ENCODE measurements at regions not wholly inside any gene's neighbourhood (a gene's known extent, or its start where the extent isn't known, plus 50 kb on each side); places are given as distances from the start of the nearest gene placed in this dataset.

DNA sequence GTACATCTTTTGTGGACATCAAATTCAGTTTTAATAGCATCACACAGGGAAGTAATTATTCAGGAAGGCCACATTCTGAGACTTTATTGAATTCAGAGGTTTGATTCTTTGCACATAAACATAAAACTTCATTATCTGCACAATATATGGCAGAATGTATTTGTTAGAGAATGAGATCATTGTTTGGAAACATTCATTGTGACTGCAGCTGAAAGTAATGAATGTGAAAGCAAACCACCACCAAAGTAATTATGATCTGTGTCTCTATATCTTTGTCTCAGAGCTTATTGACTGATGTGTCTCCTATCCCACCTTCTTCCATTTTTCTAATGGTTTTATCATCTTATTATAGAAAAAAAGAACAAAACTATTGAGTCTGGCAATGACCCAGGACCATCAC lies 340.9 kb upstream of the PCDH15 start:
- no peaks in the 10 kb centered on the region for H3K27me3 ChIP-seq (ENCODE audit: control insufficient read depth in 3 of 3, insufficient read depth in 3 of 3, low read length in 3 of 3)
- H3K4me1 ChIP-seq (ENCODE audit: control insufficient read depth in 3 of 3, insufficient read depth in 3 of 3, low read length in 3 of 3): no peaks in the 10 kb centered on the region
- no peak overlapping the region for H3K4me3 ChIP-seq (ENCODE audit: low read length in 3 of 3)
- H3K9me3 ChIP-seq (ENCODE audit: control insufficient read depth in 3 of 3, low read length in 3 of 3): no peaks in the 10 kb centered on the region
- H3K27ac ChIP-seq (ENCODE audit: low read depth, low read length): no peak overlapping the region
- H3K9ac ChIP-seq (ENCODE audit: low read depth in 1 of 3, low read length in 3 of 3): no peak overlapping the region
- H3K36me3 ChIP-seq (ENCODE audit: control insufficient read depth in 3 of 3, insufficient read depth in 3 of 3, low read length in 3 of 3): no peaks in the 10 kb centered on the region

DNA sequence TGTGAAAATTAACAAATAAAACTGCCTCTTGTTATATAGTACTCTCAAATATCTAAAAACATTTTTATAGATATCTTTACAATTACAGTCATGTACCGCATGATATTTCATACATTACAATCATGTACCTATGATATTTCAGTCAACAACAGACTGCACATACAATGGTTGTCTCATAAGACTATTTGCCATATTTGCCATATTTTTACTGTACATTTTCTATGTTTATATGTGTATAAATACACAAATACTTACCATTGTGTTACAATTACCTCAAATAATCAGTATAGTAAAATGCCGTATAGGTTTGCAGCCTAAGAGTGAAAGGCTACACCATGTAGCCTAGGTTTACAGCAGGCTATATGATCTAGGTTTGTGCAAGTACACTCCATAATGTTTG lies 336.0 kb upstream of the PCDH15 start:
- no peak overlapping the region for H3K4me3 ChIP-seq (ENCODE audit: low read length in 3 of 3)
- no peaks in the 10 kb centered on the region for H3K9me3 ChIP-seq (ENCODE audit: control insufficient read depth in 3 of 3, low read length in 3 of 3)
- no peaks in the 10 kb centered on the region for H3K4me1 ChIP-seq (ENCODE audit: control insufficient read depth in 3 of 3, insufficient read depth in 3 of 3, low read length in 3 of 3)
- no peaks in the 10 kb centered on the region for H3K36me3 ChIP-seq (ENCODE audit: control insufficient read depth in 3 of 3, insufficient read depth in 3 of 3, low read length in 3 of 3)
- H3K9ac ChIP-seq (ENCODE audit: low read depth in 1 of 3, low read length in 3 of 3): no peak overlapping the region
- H3K27ac ChIP-seq (ENCODE audit: low read depth, low read length): no peak overlapping the region
- H3K27me3 ChIP-seq (ENCODE audit: control insufficient read depth in 3 of 3, insufficient read depth in 3 of 3, low read length in 3 of 3): no peaks in the 10 kb centered on the region

DNA sequence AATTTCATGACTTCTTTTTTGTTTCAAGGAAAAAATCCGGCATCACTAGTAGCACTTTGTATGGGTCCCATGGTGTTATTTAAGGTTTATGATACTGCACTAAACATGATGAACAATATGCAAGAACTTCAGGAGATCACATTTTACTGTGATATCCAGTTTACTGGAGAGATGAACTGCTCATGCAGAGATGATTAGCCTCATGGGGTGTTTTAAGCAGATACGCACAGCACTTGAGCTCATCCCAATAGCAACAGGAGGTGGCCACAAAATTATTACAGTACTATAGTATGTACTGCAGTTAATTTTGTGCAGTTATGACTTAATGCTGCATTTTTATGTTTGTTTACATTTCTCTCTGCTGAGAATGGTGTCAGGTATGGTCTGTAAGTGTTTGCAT lies 303.7 kb upstream of the PCDH15 start:
- H3K27me3 ChIP-seq (ENCODE audit: control insufficient read depth in 3 of 3, insufficient read depth in 3 of 3, low read length in 3 of 3): no peaks in the 10 kb centered on the region
- H3K36me3 ChIP-seq (ENCODE audit: control insufficient read depth in 3 of 3, insufficient read depth in 3 of 3, low read length in 3 of 3): no peaks in the 10 kb centered on the region
- no peaks in the 10 kb centered on the region for H3K4me1 ChIP-seq (ENCODE audit: control insufficient read depth in 3 of 3, insufficient read depth in 3 of 3, low read length in 3 of 3)
- no peaks in the 10 kb centered on the region for H3K9me3 ChIP-seq (ENCODE audit: control insufficient read depth in 3 of 3, low read length in 3 of 3)
- no peak overlapping the region for H3K27ac ChIP-seq (ENCODE audit: low read depth, low read length)
- no peak overlapping the region for H3K9ac ChIP-seq (ENCODE audit: low read depth in 1 of 3, low read length in 3 of 3)
- no peak overlapping the region for H3K4me3 ChIP-seq (ENCODE audit: low read length in 3 of 3)

DNA sequence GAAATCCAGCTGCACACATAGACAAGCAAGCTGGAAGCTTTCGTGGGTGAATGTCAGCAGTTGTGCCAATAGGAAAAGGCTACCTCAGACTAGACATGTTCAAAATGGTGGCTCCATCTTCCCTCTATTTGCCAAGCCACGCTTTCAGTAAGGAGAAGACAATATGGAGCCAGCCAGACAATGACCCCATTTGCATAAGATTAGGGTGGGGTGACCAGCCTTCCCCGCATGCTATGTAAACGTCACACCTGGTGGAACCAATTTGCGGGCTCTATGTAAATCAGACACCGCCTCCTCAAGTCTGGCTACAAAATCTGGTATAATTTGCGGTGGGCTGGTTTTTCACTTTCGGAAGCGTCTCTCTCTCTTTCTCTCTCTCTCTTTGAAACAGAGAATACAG lies 297.4 kb upstream of the PCDH15 start:
- H3K4me1 ChIP-seq (ENCODE audit: control insufficient read depth in 3 of 3, insufficient read depth in 3 of 3, low read length in 3 of 3): no peaks in the 10 kb centered on the region
- no peaks in the 10 kb centered on the region for H3K36me3 ChIP-seq (ENCODE audit: control insufficient read depth in 3 of 3, insufficient read depth in 3 of 3, low read length in 3 of 3)
- no peak overlapping the region for H3K9ac ChIP-seq (ENCODE audit: low read depth in 1 of 3, low read length in 3 of 3)
- H3K27me3 ChIP-seq (ENCODE audit: control insufficient read depth in 3 of 3, insufficient read depth in 3 of 3, low read length in 3 of 3): no peaks in the 10 kb centered on the region
- H3K4me3 ChIP-seq (ENCODE audit: low read length in 3 of 3): no peak overlapping the region
- H3K9me3 ChIP-seq (ENCODE audit: control insufficient read depth in 3 of 3, low read length in 3 of 3): no peaks in the 10 kb centered on the region
- H3K27ac ChIP-seq (ENCODE audit: low read depth, low read length): no peak overlapping the region

DNA sequence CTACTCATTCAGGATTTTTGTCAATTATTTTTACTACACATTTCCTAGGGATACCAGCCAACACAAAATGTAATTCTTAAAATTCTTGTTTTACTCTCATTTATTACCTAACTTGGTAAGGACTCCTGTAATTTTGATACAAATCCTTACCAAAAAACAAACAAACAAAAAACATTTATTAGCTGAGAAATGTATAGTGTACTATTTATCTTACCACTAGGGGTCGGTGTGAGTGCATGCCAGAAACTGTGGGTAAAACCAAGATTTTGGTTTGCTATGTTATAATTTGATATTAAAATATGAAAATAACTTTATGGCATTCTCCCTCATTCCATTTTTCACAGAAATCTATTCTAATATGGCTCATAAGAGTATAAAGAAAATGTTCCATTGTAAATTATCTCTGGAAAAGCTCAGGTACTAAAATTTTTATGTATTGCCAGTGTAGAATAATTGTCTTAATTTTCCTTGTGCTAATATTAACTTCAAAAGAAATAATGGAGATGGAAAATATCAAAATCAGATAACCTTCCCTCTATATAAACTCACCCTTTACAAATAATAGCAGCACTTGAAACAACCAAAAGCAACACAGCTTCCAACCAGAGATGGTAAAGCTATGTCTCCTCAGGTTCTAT lies 290.8 kb upstream of the PCDH15 start:
- Histone ChIP-seq H3K9me3 (ENCODE audit: control insufficient read depth in 3 of 3, low read length in 3 of 3) (no peaks in the 10 kb centered on the region), H3K4me1 (ENCODE audit: control insufficient read depth in 3 of 3, insufficient read depth in 3 of 3, low read length in 3 of 3) (no peaks in the 10 kb centered on the region), H3K9ac (ENCODE audit: low read depth in 1 of 3, low read length in 3 of 3) (no peak overlapping the region), H3K27me3 (ENCODE audit: control insufficient read depth in 3 of 3, insufficient read depth in 3 of 3, low read length in 3 of 3) (no peaks in the 10 kb centered on the region), H3K27ac (ENCODE audit: low read depth, low read length) (no peak overlapping the region), H3K36me3 (ENCODE audit: control insufficient read depth in 3 of 3, insufficient read depth in 3 of 3, low read length in 3 of 3) (no peaks in the 10 kb centered on the region), H3K4me3 (ENCODE audit: low read length in 3 of 3) (no peak overlapping the region)

DNA sequence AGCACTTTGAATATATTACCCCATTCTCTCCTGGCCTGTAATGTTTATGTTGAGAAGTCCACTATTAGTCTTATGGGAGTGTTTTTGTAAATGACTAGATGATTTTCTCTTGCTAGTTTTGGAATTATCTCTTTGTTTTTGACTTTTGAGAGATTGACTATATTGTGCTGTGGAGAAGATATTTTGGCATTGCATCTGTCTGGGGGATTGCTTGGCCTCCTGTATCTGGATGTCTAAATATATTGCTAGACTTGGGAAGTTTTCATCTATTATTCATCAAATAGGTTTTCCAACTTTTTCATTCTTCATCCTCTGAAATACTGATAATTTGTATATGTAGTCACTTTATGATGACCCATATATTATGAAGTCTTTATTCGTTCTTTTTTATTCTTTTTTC lies 277.1 kb upstream of the PCDH15 start:
- Histone ChIP-seq H3K4me3 (ENCODE audit: low read length in 3 of 3) (no peak overlapping the region), H3K9ac (ENCODE audit: low read depth in 1 of 3, low read length in 3 of 3) (no peak overlapping the region), H3K36me3 (ENCODE audit: control insufficient read depth in 3 of 3, insufficient read depth in 3 of 3, low read length in 3 of 3) (no peaks in the 10 kb centered on the region), H3K27me3 (ENCODE audit: control insufficient read depth in 3 of 3, insufficient read depth in 3 of 3, low read length in 3 of 3) (peaks cover 0 to 4% (median 0%) of the 10 kb centered on the region in 3 donors), H3K27ac (ENCODE audit: low read depth, low read length) (no peak overlapping the region), H3K4me1 (ENCODE audit: control insufficient read depth in 3 of 3, insufficient read depth in 3 of 3, low read length in 3 of 3) (no peaks in the 10 kb centered on the region), H3K9me3 (ENCODE audit: control insufficient read depth in 3 of 3, low read length in 3 of 3) (no peaks in the 10 kb centered on the region)

DNA sequence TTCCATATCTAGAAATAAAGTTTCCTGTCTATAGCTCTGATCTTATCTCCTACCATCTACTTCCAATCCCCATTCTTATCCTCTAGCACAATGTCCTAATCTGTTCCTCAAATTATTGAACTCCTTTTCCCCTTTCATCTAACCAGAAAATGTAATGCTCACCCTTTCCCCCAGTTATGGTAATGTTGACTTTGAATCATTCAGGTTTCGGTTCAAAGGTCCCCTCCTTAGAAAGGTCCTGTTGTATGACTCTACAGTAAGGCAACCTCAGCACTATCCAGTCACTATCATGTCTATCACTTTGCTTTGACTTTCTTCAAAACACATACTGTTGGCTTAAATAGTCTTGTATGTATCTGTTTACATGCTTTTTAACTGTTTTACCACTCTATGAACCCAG lies 264.2 kb upstream of the PCDH15 start:
- H3K4me1 ChIP-seq (ENCODE audit: control insufficient read depth in 3 of 3, insufficient read depth in 3 of 3, low read length in 3 of 3): no peaks in the 10 kb centered on the region
- H3K4me3 ChIP-seq (ENCODE audit: low read length in 3 of 3): no peak overlapping the region
- H3K36me3 ChIP-seq (ENCODE audit: control insufficient read depth in 3 of 3, insufficient read depth in 3 of 3, low read length in 3 of 3): no peaks in the 10 kb centered on the region
- no peaks in the 10 kb centered on the region for H3K9me3 ChIP-seq (ENCODE audit: control insufficient read depth in 3 of 3, low read length in 3 of 3)
- no peaks in the 10 kb centered on the region for H3K27me3 ChIP-seq (ENCODE audit: control insufficient read depth in 3 of 3, insufficient read depth in 3 of 3, low read length in 3 of 3)
- no peak overlapping the region for H3K27ac ChIP-seq (ENCODE audit: low read depth, low read length)
- H3K9ac ChIP-seq (ENCODE audit: low read depth in 1 of 3, low read length in 3 of 3): no peak overlapping the region

DNA sequence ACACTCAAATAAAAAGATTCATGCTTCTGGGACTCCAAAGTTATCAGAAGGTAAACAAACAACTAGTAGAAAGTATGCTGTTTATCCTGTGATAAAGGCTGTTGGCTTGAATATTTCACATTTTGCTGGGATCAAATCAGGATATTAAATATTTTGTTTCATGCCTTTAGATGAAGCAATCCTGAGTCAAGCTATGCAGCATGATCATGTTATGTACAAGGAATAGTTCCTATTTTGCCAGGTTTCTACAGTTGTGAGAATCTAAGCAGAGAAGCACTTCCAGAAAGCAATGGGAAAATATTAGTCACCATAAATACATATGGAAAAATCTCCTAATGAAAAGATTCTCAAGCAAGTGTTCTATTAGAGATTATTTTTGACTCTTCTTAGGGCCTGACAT lies 262.8 kb upstream of the PCDH15 start:
- Histone ChIP-seq H3K4me3 (ENCODE audit: low read length in 3 of 3) (no peak overlapping the region), H3K27me3 (ENCODE audit: control insufficient read depth in 3 of 3, insufficient read depth in 3 of 3, low read length in 3 of 3) (no peaks in the 10 kb centered on the region), H3K9me3 (ENCODE audit: control insufficient read depth in 3 of 3, low read length in 3 of 3) (no peaks in the 10 kb centered on the region), H3K9ac (ENCODE audit: low read depth in 1 of 3, low read length in 3 of 3) (no peak overlapping the region), H3K36me3 (ENCODE audit: control insufficient read depth in 3 of 3, insufficient read depth in 3 of 3, low read length in 3 of 3) (no peaks in the 10 kb centered on the region), H3K27ac (ENCODE audit: low read depth, low read length) (no peak overlapping the region), H3K4me1 (ENCODE audit: control insufficient read depth in 3 of 3, insufficient read depth in 3 of 3, low read length in 3 of 3) (no peaks in the 10 kb centered on the region)

DNA sequence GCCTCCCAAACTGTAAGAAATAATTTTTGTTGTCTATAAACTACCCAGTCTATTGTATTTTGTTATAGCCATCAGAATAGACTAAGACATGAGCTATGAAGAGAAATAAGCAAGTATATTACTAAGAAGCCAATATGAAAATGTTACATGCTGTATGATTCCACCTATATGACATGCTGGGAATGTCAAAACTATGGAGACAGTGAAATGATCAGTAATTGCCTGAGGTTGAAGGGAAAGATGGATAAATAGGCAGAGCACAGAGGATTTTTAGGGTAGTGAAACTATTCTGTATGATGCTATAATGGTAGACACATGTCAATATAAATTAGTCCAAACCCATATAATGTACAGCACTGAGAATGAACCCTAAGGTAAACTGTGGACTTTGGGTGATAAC lies 261.3 kb upstream of the PCDH15 start:
- Histone ChIP-seq H3K36me3 (ENCODE audit: control insufficient read depth in 3 of 3, insufficient read depth in 3 of 3, low read length in 3 of 3) (no peaks in the 10 kb centered on the region), H3K9me3 (ENCODE audit: control insufficient read depth in 3 of 3, low read length in 3 of 3) (no peaks in the 10 kb centered on the region), H3K4me3 (ENCODE audit: low read length in 3 of 3) (no peak overlapping the region), H3K4me1 (ENCODE audit: control insufficient read depth in 3 of 3, insufficient read depth in 3 of 3, low read length in 3 of 3) (no peaks in the 10 kb centered on the region), H3K27ac (ENCODE audit: low read depth, low read length) (no peak overlapping the region), H3K27me3 (ENCODE audit: control insufficient read depth in 3 of 3, insufficient read depth in 3 of 3, low read length in 3 of 3) (no peaks in the 10 kb centered on the region), H3K9ac (ENCODE audit: low read depth in 1 of 3, low read length in 3 of 3) (no peak overlapping the region)

DNA sequence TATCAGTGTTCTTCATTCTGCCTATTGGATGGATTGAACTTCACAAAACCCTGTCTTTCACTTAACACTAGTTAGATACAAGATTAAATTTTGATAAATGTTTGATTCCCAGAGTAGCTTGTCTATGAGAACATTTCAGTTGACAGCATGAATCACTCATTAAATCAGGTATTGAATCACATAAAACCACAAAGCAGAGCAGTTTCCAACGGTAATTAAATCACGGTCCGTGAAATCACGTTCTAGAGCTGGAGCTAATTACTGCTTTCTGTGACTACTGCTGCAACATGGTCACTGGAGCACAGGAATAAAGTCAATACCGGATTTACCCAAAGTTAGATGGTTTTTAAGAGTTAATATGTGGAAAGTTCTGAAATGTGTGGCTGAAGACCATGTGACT lies 257.8 kb upstream of the PCDH15 start:
- Histone ChIP-seq H3K27me3 (ENCODE audit: control insufficient read depth in 3 of 3, insufficient read depth in 3 of 3, low read length in 3 of 3) (no peaks in the 10 kb centered on the region), H3K4me1 (ENCODE audit: control insufficient read depth in 3 of 3, insufficient read depth in 3 of 3, low read length in 3 of 3) (no peaks in the 10 kb centered on the region), H3K27ac (ENCODE audit: low read depth, low read length) (no peak overlapping the region), H3K4me3 (ENCODE audit: low read length in 3 of 3) (no peak overlapping the region), H3K36me3 (ENCODE audit: control insufficient read depth in 3 of 3, insufficient read depth in 3 of 3, low read length in 3 of 3) (no peaks in the 10 kb centered on the region), H3K9me3 (ENCODE audit: control insufficient read depth in 3 of 3, low read length in 3 of 3) (no peaks in the 10 kb centered on the region), H3K9ac (ENCODE audit: low read depth in 1 of 3, low read length in 3 of 3) (no peak overlapping the region)

DNA sequence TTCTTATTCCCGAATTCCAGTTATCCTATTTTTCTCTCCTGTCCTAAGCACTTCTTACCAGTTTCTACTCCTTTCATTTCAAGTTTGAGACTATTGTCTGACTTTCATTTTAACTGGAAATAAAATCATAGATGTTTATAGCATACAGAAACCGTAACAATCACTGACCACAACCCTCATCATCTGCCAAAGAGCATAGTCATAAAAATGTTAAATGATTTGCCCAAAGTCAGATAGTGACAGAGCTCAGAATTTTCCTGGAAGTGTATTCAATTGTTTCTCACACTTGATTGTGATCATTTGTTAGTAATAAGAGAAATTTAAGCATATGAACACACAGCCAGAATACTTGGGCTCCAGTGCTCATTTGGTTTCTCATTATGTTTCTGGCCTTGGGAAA lies 250.5 kb upstream of the PCDH15 start:
- no peaks in the 10 kb centered on the region for H3K27me3 ChIP-seq (ENCODE audit: control insufficient read depth in 3 of 3, insufficient read depth in 3 of 3, low read length in 3 of 3)

More for the DNA sequence above, 250.5 kb upstream of the PCDH15 start:
- Histone ChIP-seq H3K9ac (ENCODE audit: low read depth in 1 of 3, low read length in 3 of 3) (no peak overlapping the region), H3K36me3 (ENCODE audit: control insufficient read depth in 3 of 3, insufficient read depth in 3 of 3, low read length in 3 of 3) (no peaks in the 10 kb centered on the region), H3K4me1 (ENCODE audit: control insufficient read depth in 3 of 3, insufficient read depth in 3 of 3, low read length in 3 of 3) (no peaks in the 10 kb centered on the region), H3K27ac (ENCODE audit: low read depth, low read length) (no peak overlapping the region), H3K9me3 (ENCODE audit: control insufficient read depth in 3 of 3, low read length in 3 of 3) (no peaks in the 10 kb centered on the region), H3K4me3 (ENCODE audit: low read length in 3 of 3) (no peak overlapping the region)

Data from skeletal muscle tissue (tissue), 3 donors.